Neural cell (in vitro differentiated cells): ENCODE measurements at regions not wholly inside any gene's neighbourhood (a gene's known extent, or its start where the extent isn't known, plus 50 kb on each side); places are given as distances from the start of the nearest gene placed in this dataset.

Experiments
- CTCF ChIP-seq: fragments of 450-650 bp; IDR thresholded peaks from 2 replicates; pipeline ENCODE4 v1.5.1; 2014; ENCODE audit warnings: antibody characterized with exemption, mild to moderate bottlenecking, moderate library complexity; ENCODE audit not compliant: poor library complexity, severe bottlenecking
- EP300 ChIP-seq: fragments of 450-650 bp; conservative IDR thresholded peaks from 2 replicates; pipeline ENCODE4 v1.6.1; 2014; ENCODE audit warnings: antibody characterized with exemption, mild to moderate bottlenecking, moderate library complexity; ENCODE audit not compliant: poor library complexity, severe bottlenecking
- POLR2AphosphoS5 ChIP-seq: IDR thresholded peaks from 2 replicates; pipeline ENCODE4 v1.6.1; 2012
- RAD21 ChIP-seq: fragments of 450-650 bp; conservative IDR thresholded peaks from 2 replicates; pipeline ENCODE4 v1.6.1; 2014; ENCODE audit warnings: antibody characterized with exemption, mild to moderate bottlenecking, moderate library complexity
- TAF1 ChIP-seq: IDR thresholded peaks from 2 replicates; pipeline ENCODE4 v1.6.1; 2012; ENCODE audit warnings: low read depth

GRCh38 chr18:75728621-75729020 is 301.1 kb upstream of the SMIM21 start:
- TF ChIP-seq CTCF (no peak), TAF1 (no peak), POLR2AphosphoS5 (no peak), RAD21 (no peak), EP300 (no peak)
